ENCODE measurements at regions not wholly inside any gene's neighbourhood (a gene's known extent, or its start where the extent isn't known, plus 50 kb on each side); places are given as distances from the start of the nearest gene placed in this dataset.

GRCh38 chr3:152157337-152157736 is 111.4 kb upstream of the MBNL1 start:
- no peak for DNase-seq

DNA sequence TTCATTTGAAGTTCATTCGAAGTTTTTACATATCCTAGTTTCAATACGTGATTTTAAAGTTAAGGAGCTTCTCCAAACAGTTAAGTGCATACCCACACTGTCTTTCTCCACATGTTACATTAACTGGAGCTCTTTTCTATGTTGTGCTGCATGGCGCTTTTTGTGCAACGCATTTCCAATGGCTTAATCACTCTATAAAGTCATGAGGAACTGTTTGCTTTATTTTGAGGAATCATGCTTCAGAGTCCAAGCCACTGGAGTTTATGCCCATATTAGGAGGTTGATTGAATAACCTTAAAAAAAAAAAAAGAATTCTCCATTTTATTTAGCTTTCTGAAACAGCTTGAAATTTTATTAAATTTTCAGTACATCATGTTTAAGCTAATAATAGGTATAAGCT is 109.4 kb upstream of the MBNL1 start:
- no peak for DNase-seq

- DNase-seq = no peak
Measured at GRCh38 chr3:152160350-152161011, 108.2 kb upstream of the MBNL1 start.

GRCh38 chr3:152172460-152172859 is 96.3 kb upstream of the MBNL1 start:
- no peak for DNase-seq

GRCh38 chr3:152173627-152174026 is 95.1 kb upstream of the MBNL1 start:
- no peak for DNase-seq

GRCh38 chr3:152174876-152175527 is 93.7 kb upstream of the MBNL1 start:
- no peak for DNase-seq

GRCh38 chr3:152175528-152175889 is 93.2 kb upstream of the MBNL1 start:
- no peak for DNase-seq

- DNase-seq = no peak
Measured at GRCh38 chr3:152176241-152176640, 92.5 kb upstream of the MBNL1 start.

DNA sequence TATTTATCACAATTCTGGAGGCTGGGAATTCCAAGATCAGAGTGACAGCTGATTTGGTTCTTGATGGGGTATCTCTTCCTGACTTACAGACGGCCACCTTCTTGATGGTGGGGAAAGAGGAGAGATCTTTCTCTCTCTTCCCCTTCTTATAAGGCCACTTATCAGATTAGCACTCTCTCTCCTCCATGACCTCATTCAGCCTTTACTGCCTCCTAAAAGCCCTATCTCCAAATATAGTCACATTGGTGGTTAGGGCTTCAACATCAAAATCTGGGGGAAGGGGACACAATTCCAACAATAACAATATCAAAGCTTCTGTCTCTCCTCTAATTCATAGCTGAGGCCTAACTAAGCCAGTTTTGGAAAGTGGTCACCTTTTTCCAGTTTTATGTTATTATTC is 91.7 kb upstream of the MBNL1 start:
- no peak for DNase-seq

DNA sequence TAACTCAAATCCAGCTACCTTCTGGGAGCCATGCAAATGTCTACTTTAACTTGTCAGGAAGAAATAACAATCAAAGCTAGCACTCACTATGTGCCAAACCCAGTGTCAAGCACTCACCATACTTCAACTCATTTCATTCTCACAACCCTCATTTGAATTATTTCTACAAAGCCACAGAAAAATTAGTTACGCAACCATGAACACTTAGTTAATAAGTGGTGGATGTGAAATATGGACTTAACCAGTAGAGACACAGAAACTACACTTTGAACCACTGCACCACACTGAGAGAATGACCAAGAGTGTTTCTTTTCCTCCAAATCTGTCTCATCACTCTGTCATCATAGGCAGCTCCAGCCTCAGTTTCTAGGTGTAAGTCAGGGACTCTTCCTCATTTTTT is 91.0 kb upstream of the MBNL1 start:
- DNase-seq = no peak

GRCh38 chr3:152183473-152183872 is 85.3 kb upstream of the MBNL1 start:
- peak; percentile 27 to 53 for DNase-seq

DNA sequence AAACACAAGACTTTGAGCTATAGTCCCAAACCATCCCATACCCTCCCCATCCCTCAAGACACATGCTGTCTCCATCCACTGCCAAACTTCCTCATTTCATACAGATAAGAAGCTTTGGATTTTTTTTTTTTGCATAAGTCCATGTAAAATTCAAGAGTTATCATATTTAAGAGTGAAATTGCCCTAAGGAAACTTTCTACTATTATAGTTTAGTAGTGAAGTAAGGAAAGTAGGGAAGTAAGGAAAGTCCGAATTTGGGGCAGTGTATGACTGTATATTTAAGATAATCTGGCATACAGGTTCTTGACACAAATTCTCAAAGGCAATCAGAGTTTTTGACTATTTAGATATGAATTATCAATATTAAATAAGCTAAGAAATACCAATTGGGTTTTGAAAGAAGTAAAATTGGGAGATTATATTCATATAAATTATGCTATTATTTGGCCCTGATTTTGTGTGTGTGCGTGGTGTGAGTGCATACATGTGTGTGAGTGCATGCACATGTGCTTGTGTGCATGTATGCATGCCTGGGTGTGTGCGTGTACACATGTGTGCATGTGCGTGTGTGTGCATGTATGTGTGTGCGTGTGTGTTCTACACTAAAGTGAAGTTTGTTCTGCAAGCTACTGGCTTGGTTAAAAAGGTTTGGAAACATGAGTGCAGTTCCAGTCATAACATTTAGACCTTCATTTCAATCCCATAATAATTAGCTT is 83.6 kb upstream of the MBNL1 start:
- no peak for DNase-seq

GRCh38 chr3:152185891-152186630 is 82.7 kb upstream of the MBNL1 start:
- DNase-seq = no peak

- no peak for DNase-seq
Measured at GRCh38 chr3:152190636-152191183, 78.0 kb upstream of the MBNL1 start.

GRCh38 chr3:152192050-152192449 is 76.7 kb upstream of the MBNL1 start:
- DNase-seq = no peak

DNA sequence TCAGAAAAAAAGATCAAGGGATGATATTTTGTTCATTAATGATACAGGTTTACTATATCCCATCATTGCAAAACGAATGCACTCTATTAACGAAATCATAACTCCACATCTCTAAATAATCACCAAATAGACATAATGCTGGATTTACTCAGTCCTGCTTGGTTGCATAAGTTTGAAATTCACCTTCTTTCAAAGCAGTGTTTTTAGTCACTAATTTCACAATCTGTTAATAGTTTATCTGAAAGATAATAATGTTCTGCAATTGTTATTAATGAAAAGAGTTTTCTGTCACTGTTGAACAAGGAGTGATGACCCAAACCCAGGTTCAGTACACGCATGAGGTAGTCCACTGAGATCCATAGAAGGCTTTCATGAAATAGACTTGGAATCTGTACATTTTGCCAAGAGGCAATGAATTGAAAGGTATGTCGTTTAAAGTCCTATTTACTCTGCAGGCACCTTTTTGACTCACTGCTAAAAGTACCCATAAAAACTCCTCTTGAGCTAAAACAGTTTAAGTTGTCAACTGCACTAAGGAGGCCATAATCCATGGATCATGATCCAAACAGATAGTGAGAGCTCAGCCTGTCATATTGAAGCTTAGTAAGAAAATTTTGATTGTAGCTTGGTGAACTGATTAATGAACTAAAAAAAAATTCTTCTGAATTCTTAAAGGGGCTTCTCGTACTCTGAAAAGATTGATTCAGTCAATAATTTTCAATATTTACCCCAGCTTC is 75.6 kb upstream of the MBNL1 start:
- no peak for DNase-seq

GRCh38 chr3:152193673-152194267 is 75.0 kb upstream of the MBNL1 start:
- peak in 1 of 2 experiments; percentile 17 for DNase-seq

GRCh38 chr3:152195206-152195605 is 73.5 kb upstream of the MBNL1 start:
- DNase-seq = no peak

DNA sequence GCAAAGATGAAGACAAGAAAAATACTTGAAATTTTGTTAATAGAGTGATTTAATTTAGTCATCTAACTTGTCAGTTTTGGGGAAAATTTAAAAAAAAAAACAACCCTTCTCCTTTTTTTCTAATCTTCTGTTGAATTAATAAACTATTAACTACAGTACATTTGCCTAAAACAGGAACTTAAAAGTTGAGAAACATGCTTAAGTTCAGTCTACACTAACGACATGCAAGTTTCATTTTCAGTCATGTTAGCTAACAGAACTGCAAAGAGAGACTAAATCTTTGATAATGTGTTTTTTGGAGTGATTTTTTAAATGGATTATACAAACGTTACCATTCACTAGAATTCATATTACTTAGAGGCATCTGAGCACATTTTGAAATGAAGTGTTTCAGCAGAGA is 71.9 kb upstream of the MBNL1 start:
- no peak for DNase-seq

GRCh38 chr3:152197451-152197850 is 71.3 kb upstream of the MBNL1 start:
- no peak for DNase-seq

DNA sequence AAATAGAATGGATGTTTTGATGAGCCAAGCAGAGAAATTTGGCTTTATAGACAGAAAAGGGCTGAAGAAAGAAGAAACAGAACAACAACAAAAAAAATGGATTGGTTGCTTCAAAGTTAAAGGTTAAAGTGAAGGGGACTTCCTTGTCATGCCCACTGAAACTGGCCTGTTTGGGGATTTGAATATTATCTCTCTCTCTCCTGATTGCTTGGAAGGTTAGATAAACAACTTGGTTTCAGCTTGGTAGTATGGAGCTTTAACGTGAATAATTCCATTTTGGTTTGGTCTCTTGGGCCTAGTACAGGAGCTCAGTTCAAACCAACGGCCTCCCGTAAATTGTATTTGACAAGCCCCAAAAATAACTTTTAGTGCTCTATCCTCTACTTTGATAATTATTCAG is 70.8 kb upstream of the MBNL1 start:
- no peak for DNase-seq

- DNase-seq = no peak
Measured at GRCh38 chr3:152198665-152199064, 70.1 kb upstream of the MBNL1 start.
